DMS 273 (cell line): ENCODE measurements at regions not wholly inside any gene's neighbourhood (a gene's known extent, or its start where the extent isn't known, plus 50 kb on each side); places are given as distances from the start of the nearest gene placed in this dataset.
"Not testable (repeated sequence)": the region's sequence is repeated elsewhere in the genome, so short reads cannot be mapped to it uniquely, and the experiment has no call there.

Experiments used
- DNase-seq: peaks from one replicate; lab custom pipeline; 2025; ENCODE audit not compliant: unreplicated experiment; lab: John Stamatoyannopoulos, UW

DNA sequence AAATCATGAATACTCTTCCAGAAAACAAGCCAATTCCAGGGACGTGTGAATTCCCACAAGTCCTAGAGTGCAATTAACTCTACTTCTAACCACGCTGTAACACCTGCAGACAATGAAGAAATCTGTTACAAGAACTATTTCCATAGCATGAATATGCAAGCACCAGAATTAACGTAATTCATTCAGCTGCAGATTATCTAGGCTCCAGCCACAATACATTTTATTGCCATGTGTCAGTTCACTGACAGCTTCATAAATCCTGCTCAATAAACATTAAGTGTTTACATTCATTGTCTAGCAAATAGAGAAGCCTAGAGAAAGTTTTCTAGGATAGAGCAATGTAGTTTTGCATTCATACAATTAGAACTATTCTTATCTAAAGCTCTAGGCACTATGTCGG, 1348.5 kb downstream of the GRIK2 start:
- no peak for DNase-seq

DNA sequence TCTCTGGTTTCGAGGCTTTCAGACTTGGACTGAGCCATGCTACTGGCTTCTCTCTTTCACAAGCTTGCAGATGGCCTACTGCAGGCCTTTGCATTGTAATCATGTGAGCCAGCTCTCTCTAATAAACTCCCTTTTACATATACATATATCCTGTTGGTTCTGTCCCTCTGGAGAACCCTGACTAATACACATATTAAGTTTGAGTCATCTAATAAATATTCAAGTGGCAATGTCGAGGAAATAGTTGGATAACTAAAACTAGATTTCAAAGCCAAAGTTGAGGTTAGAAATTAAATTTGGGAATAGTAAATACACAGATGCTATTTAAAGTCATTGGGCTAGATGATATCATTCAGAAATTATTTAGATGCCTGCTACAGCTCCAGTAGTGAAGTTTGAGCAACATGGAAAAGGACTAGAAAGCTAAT, 1343.4 kb downstream of the GRIK2 start:
- peak; percentile 8 for DNase-seq

DNA sequence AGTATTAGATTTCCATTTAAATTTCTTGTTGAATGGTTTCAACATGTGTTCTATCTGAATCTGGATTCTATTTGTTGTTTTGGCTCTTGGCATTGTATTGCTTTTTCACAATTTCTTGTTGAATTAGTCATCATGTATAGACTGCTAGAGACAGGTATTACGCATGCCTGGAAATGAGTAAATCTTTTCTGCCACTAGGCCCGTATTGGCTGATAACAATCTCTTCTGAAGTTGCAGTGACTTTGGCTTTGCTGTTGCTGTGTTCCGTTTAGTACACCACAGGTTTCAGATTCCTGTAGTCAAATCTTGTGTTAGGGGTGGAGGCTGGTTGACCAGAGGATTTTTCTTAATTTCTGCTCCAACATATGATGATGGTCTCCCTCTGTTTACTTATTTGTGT, 1339.4 kb downstream of the GRIK2 start:
- DNase-seq = no peak

DNA sequence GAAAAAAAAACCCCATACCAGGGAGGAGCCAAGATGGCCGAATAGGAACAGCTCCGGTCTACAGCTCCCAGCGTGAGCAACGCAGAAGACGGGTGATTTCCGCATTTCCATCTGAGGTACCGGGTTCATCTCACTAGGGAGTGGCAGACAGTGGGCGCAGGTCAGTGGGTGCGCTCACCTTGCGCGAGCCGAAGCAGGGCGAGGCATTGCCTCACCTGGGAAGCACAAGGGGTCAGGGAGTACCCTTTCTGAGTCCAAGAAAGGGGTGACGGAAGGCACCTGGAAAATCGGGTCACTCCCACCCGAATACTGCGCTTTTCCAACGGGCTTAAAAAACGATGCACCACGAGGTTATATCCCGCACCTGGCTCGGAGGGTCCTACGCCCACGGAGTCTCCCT, 1328.6 kb downstream of the GRIK2 start:
- not testable (repeated sequence) for DNase-seq

DNA sequence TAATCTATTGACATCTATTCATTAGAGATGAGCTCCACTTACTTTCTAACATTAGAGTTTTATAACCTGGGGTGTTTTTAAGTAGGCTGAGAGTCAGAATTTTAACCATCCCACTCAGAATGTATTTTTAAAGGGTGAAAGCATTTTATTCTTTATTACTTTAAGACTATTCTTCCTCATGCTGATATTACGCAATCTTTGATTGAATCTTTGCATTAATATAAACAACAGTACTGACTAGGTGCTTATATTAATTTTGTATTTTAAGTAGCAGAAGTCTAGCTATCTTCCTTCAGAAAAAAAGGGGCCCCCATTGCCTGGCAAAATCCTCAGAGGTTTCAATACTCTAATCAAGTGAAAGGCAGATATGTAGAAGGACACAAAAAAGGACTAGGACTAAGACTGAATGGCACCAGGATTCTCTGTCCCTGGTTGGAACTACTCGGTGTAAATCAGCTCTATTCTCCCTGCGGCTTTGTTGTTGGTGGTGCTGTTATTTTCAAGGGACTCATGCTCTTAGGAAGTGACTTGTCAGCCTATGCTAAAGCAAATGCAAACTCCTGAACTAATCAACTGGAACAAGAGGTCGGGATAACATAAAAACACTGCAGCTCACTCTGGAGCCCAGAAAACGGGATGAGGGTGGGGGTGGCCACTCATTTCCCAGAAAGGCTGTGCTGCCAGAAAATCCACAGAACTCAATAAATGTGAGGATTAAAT, 1324.4 kb downstream of the GRIK2 start:
- no peak for DNase-seq

DNA sequence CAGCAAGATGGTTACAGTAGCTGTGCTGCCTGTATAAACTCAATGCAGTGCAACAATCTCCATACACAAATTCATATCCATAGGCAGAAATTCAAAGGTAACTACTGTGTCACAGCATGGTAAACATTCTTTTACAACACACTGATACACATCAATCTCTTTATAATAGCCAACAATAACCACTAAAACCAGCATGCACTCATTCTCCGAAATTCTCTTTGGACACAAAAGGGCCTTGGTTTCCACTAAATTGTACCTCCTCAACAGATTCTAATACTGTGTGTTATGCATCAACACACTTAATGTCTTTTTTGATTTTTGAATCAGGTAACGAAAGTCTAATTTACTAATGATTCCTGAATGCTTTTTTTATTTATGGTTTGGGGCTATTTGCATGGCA, 1323.7 kb downstream of the GRIK2 start:
- DNase-seq = no peak

DNA sequence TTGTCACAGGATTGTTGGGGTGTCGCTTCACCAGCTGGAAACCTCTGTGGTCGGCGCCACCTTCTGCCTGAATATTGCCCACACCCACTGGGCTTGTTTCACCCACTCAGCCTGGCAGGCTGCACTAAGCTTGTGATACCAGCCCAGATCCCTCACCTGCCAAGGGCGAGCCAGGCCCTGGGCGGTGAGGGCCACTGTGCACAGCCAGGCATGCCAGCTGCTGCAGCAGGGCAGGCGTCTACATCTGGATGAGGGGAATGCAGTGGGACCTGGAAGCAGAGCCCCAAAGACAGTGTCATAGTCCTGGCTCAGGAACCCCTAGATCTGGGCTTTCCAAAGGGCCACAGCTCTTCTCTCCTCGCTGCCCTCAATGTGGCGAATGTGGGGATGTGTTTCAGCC, 1307.5 kb downstream of the GRIK2 start:
- DNase-seq = no peak

DNA sequence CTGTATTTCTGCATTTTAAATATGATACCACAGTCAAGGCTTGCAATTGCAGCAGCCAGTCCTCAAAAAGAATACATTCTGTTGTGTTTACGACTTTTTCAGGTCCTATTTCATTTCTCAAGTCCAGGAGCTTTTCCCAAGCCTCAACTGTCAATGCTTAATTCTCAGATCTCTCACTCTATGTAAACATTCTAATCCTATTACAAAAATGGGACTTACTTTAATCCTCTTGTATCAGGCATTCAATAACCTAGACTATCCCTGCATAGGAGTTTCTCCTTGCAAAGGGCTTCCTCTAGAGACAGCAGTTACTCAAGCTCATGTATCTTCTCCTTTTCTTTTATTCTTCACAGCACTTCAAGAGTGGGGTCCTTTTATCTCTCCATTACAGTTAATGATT, 1293.0 kb downstream of the GRIK2 start:
- no peak for DNase-seq

DNA sequence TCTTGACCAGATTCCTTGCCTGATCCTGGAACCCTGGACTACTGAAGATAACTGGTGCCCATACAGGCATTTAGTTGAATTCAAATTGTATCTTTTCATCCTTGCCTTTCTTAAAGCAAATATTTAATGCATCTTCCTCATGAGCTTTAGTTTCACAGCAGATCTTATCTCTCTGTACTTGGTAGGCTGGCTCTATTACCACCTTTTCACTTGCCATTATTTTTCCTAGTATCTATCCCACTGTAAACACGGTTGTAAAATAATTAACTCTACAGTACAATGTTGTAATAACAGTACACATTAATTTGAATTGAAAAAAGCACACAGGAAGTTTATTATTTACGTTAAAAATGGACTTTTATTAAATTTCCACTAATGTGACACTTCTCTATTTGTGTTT, 1286.9 kb downstream of the GRIK2 start:
- DNase-seq = no peak

DNA sequence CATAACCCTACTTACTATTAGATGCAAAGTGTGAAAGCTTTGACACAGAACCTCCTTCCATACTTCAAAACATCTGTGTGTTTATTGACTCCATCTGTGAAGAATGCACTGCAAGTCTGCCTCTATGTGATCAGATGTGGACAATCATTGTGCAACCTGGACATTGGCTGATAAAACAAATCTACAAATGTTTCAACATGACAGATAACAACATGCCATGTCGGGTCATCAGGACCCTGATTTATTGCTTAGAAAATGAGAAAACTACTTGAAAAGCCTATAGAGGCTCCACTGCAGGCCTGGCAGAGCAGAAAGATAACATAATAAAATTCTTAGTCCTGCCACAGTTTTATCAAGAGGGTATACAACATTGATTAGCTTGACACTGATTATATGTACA, 1286.4 kb downstream of the GRIK2 start:
- no peak for DNase-seq

DNA sequence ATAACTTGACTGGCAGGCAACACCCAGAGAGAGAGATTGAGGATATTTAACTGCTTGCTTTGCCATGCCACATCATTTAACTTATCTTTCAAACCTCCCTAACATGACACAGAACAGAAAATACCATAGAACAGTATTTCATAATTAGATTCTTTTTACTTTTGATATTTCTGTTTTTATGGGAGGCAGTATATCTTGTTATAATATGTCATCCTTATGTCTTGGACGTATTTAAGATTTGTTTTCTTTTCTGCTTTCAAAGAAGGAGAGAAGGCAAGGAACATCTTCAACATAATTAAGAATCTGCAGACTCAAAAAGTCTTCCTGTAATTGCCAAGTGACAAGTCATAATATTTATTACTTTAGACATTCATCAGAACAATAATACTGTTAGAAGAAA, 1283.7 kb downstream of the GRIK2 start:
- no peak for DNase-seq

DNA sequence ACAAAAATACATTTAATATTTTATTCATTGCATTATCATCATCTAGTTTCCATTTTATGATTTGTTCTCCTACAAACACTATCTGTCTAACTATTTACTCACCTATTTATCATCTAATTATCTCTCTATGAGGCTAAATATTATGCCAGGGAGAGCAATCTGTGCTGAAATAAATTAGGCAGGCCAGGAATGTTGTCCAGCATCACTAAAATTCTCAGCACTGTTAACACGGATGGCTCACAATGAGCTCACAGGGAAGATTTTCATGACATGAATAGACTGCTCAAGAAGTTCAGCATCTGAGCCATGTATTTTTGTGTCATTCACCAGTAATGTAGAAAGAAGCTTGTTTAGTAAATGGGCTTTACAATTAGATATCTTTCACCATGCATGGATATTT, 1277.2 kb downstream of the GRIK2 start:
- no peak for DNase-seq

DNA sequence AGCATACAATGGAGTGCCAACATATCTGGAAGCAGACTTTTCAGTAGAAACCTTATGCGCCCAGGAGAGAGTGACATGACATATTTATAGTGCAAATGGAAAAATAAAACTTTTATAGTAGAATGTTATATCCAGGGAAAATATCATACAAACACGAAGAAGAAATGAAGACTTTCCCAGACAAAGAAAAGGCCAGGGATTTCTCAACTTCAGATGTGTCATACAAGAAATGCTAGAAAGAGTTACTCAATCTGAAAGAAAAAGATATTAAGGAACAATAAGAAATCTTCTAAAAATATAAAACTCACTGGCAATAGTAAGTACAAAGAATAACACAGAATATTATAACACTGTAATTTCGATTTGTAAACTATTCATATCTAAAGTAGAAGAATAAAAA, 1269.3 kb downstream of the GRIK2 start:
- no peak for DNase-seq

DNA sequence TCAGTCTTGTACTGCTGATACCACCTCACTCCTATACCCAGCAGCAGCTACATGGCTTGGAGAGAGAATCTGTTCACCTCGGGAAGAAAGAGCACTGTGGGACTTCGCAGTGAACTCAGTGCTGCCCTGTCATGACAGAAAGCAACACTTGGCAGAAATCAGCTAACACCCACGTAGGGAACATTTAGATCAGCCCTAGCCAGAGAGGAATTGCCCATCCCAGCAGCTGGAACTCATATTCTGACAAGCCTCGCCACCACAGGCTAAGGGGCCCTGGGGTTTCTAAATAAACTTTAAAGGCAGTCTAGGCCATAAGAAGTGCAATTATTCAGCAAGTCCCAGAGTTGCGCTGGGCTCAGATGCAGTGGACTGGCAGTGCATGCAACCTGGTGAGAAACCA, 1266.8 kb downstream of the GRIK2 start:
- no peak for DNase-seq

DNA sequence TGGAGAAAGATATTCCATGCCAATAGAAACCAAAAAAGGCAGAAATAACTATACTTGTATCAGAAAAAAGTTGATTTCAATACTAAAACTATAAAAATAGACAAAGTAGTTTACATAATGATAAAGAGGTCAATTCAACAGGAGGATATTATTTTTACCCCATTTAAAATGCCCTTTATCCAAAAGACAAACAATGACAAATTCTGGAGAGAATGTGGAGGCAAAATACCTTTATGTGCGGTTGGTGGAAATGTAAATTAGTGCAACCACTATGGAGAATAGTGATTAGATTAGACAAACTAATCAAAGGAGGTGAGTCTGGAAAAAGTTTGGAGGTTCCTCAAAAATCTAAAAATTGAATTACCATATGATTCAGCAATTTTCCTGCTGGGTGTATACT, 1262.3 kb downstream of the GRIK2 start:
- no peak for DNase-seq

DNA sequence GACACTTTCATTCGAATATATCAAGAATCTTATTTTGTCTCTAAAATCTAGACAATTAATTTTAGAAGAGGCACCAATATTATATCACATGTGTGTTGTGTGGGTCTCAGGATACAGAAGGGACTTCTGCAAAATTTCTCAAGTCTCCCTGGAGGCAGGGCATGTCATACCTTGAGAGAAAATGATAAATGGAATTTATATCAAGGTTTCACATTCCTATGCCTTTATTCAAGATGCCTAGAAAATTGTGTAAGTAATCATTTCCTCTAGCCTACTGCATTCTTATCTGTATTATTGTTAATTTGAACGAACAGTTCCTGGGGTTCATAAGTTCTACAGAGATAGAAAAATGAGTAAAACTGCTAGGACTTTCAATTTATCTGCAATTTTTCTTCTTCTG, 1247.9 kb downstream of the GRIK2 start:
- no peak for DNase-seq

DNA sequence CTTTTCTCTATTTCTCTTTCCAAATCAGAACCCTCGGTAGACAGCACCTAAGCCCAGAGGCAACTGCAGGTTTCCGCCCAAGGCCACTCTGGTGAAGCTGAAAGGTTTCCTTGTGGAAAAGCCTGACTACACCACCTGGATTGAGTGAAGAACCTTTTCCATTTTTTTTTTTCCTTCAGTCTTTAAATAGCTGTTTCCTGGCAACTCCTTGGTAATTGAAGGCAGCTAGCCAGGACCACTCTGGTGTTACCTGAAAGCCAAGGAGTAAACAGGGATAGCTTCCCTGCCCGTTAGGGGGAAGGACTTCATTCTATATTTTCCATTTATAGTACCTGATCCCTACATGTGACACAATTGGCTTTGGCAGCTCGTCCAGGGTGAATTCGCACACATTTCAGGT, 1238.4 kb downstream of the GRIK2 start:
- DNase-seq = no peak

DNA sequence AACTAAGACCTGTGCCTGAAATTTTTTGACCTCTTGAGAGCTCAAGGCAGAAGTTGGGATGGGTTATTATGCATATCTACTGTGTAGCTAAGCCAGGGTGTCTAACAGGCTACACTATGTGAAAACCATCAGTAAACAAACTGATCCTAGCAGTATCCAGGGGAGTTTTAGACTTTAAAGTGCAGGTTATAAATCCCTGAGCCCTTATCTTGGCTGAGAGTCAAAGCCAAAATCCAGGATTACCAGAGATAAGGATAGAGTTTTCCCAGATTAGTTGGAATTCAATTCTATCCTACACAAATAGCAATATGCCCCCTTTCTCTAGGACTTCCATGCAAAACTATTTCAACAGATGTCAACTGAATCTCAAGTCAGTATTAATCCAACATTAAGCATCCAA, 1229.7 kb downstream of the GRIK2 start:
- no peak for DNase-seq

DNA sequence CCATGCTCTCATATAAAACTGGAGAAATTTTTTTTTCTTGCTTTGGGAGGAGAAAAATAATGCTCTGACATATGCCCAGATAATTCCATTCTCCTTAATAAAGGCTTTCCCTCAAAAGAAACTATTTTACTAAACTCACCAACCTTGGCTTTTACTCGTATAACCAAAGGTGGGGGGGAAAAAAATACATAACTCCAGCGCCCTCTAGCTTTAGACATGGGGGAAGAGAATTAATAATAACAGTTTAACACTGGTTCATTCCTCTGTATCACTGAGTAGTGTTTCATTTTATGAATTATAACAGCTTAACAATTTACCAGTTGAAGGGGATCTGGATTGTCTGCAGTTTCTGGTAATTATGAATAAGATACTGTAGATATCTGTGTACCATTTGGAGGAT, 1226.1 kb downstream of the GRIK2 start:
- DNase-seq = peak; percentile 55

DNA sequence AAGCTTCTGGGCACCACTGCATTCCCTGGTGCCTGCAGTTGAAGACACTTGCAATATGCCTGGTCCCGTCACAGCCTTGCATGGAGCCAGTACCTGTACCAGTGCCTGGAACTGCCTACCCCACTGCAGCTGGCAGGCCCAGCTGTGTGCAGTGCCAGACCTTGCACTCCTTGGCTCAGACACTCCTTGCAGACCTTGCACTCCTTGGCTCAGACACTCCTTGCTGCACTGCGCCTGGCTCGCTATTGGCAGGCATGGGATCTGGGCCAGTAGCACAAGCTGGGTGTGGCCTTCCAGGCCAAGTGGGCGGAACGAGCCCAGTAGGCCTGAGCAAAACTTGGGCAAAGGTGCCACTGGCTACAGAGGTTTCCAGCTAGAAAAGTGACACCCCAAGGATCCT, 1189.1 kb downstream of the GRIK2 start:
- DNase-seq = no peak

DNA sequence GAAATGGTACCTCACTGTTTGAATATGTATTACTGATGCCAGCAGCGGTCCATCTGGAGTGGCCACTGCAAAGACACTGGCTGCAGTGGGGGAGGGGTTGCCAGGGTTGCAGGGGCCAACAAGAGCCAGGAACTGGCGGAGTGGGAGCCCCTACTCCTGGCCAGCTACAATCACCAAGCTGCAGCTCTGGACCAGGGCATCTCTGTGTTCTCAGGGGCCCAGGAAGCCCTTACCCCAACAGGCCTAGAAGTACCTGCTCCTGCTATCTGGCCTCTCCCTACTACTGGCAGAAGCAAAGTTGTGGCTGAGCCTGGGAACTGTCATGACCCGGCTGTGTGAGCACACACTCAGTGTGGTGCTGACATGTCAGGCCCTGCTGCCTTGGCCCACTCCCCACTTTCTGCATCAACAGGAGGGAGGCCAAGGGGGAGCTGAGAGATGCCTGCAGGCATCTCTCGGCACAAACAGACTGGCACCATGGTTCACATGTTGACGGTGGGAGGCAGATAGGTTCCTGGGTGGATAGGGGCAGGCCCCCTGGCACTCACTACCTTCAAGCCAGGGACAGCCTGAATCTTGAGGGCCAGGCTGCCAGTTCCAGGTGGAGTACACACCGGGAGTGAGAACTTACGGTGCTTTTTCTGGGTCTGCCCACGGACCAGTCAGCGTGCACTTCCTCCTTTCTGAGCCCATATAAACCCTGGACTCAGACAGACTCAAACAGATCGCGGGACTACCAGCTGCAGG, 1188.0 kb downstream of the GRIK2 start:
- no peak for DNase-seq

DNA sequence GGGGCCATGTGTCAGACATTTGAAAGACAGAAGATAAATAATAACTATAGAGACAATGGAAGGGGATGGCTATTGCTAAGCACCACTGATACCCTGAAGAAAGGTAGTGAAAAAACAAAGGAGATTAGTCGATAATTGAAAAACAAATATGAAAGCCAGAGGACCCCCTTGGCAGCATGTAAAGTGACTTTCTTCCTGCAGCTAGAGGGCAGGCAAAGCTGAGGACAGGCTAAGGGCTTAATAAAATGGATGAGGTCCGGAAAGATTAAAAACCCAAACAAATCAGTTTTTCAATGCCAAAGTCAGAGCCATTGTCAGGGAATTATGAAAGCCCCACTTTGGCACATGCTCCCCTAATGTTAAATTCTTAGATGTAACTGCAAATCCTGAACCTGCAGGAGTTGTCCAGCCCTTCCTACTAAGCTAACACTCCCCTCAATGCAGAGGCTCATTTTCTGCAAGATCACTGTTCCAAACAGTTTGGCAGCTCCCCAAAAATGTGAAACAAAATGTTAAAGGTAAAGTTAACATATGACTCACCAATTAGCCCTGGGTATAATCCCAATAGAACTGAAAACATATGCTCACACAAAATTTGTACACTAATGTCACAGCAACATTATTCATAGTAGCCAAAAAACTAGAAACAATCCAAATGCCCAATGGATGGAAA, 1177.9 kb downstream of the GRIK2 start:
- DNase-seq = peak; percentile 75
